ENCODE measurements at regions not wholly inside any gene's neighbourhood (a gene's known extent, or its start where the extent isn't known, plus 50 kb on each side); places are given as distances from the start of the nearest gene placed in this dataset.

DNA sequence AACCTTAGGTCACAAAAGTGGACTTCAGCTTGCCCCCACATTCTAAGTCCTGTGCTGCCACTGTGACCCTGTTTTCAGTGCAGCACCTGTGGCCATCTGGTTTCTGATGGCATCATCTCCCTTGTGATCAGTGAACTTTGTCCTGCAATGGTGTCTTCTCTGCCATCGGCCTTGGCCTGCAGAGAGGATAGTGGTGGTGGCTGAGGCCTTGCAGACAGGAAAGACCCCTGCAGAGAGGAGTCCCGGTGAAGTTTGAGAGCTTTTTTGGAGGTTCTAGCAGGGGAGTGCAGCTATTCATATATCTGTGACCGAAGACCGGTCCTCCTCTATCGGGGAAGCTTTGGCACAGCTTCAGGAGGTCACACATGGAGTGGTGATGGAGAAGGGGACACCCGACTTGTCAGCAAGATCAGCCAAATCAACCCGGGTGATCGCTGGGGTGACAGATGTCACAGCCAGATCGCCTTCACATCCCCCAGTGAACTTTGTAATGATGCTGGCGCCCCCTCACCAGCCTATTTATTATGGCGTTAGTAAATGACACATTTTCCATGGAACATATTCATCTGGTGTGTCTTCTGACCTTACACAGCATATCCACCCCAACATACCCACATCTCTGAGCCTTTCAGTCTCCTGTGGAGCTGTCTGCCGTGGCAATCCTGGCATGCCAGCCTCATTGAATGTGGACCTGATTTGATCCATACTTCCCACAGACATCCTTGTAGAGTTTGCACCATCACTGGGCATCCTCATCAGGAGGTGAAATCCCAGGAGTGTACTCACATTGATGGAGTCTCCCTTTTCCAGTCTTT, 136.1 kb downstream of the PAPOLA start:
- no peaks in the 10 kb centered on the region for H3K4me1 ChIP-seq (ENCODE audit: control insufficient read depth, insufficient read depth, low read length, poor library complexity, severe bottlenecking)
- no peak overlapping the region for H3K27ac ChIP-seq (ENCODE audit: low read depth, low read length, severe bottlenecking)
- H3K9me3 ChIP-seq (ENCODE audit: control insufficient read depth, low read length) = no peaks in the 10 kb centered on the region
- H3K36me3 ChIP-seq (ENCODE audit: control insufficient read depth, insufficient read depth, low read length) = no peaks in the 10 kb centered on the region
- WGBS, 2 experiments (ENCODE audit: insufficient coverage in 2 of 2) = 82 to 85% methylated on average over 9 to 10 of the region's 12 CpGs
- no peak overlapping the region for H3K4me3 ChIP-seq (ENCODE audit: extremely low read depth, insufficient read depth, low read length, poor library complexity, severe bottlenecking)

DNA sequence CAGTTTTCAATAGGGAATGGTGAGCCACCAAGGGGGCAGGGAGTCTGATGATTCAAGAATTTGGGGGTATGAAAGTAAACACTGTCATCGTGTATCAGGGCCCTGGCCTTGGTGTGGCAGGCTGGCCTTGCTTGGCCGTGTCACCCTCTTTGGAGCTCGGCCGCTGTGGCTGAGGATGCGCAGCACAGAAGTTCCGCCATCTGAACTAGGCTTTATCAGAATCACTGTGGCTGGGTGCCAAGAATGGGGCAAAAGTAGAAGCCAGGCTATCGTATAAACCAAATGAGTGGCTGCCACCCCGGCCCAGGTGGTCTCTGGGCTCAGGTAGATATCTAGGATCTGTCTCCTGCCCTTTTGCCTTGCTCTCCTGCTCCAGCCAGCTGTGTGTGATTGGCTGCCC, 137.4 kb downstream of the PAPOLA start:
- Histone ChIP-seq H3K4me1 (ENCODE audit: control insufficient read depth, insufficient read depth, low read length, poor library complexity, severe bottlenecking) (no peaks in the 10 kb centered on the region), H3K4me3 (ENCODE audit: extremely low read depth, insufficient read depth, low read length, poor library complexity, severe bottlenecking) (no peak overlapping the region), H3K36me3 (ENCODE audit: control insufficient read depth, insufficient read depth, low read length) (no peaks in the 10 kb centered on the region), H3K27ac (ENCODE audit: low read depth, low read length, severe bottlenecking) (no peak overlapping the region), H3K9me3 (ENCODE audit: control insufficient read depth, low read length) (no peaks in the 10 kb centered on the region)
- 94 to 97% methylated on average over 8 of the region's 8 CpGs for WGBS, 2 experiments (ENCODE audit: insufficient coverage in 2 of 2)

DNA sequence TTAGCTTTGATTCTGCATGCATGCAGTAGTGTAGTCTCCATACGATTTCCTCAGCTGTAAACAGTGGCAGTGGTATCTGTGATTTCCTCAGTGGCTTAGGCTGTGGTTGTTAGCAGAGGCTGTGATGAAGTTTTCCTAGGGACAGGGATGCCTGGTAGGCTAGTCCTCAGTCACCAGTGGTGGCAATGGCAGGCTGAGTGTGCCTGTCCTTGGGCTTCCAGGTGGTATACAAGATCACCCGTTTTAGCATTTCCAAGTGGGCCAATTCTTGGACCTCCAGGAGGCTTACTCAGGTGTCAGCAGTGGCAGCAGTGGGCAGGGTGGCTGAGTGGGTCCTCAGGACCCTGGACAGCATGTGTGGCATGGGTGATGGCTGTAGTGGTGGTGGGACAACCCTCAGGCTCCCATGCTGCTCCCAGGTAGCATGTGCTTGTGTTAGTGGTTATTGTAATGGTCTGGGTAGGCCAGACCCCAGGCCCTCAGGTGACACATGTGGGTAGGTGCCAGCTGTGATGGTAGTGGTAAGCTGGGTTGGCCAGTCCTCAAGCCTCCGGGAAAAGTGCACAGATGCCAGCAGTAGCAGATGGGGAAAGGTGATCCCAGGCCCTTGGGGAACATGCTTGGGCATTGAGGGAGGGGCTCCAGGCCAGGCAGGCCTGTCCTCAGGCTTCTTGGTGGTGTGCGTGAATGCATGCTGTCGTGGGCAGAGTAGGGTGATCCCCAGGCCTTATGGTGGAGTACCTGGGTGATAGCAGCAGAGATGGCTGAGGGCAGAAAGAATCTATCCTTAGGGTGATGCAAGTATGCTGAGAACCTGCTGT, 146.5 kb downstream of the PAPOLA start:
- no peaks in the 10 kb centered on the region for H3K36me3 ChIP-seq (ENCODE audit: control insufficient read depth, insufficient read depth, low read length)
- no peak overlapping the region for H3K27ac ChIP-seq (ENCODE audit: low read depth, low read length, severe bottlenecking)
- no peaks in the 10 kb centered on the region for H3K9me3 ChIP-seq (ENCODE audit: control insufficient read depth, low read length)
- H3K4me3 ChIP-seq (ENCODE audit: extremely low read depth, insufficient read depth, low read length, poor library complexity, severe bottlenecking) = no peak overlapping the region
- 87 to 92% methylated on average over 4 of the region's 5 CpGs for WGBS, 2 experiments (ENCODE audit: insufficient coverage in 2 of 2)
- H3K4me1 ChIP-seq (ENCODE audit: control insufficient read depth, insufficient read depth, low read length, poor library complexity, severe bottlenecking) = no peaks in the 10 kb centered on the region

DNA sequence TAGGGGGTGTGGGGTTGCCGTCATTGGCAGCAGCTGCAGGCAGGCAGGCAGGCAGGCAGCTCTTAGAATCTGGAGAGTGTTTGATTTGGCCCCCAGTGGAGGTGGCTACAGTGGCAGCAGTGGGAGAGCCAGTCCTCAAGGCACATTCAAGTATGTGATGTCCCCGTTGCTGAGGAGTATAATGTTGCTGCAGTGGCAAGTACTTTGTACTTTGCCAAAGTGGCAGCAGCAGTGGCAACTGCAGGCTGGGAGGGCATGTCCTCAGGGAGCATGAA, 147.1 kb downstream of the PAPOLA start:
- H3K9me3 ChIP-seq (ENCODE audit: control insufficient read depth, low read length) = no peaks in the 10 kb centered on the region
- 86 to 88% methylated on average over 2 of the region's 2 CpGs for WGBS, 2 experiments (ENCODE audit: insufficient coverage in 2 of 2)
- H3K4me1 ChIP-seq (ENCODE audit: control insufficient read depth, insufficient read depth, low read length, poor library complexity, severe bottlenecking) = no peaks in the 10 kb centered on the region
- H3K36me3 ChIP-seq (ENCODE audit: control insufficient read depth, insufficient read depth, low read length) = no peaks in the 10 kb centered on the region
- H3K4me3 ChIP-seq (ENCODE audit: extremely low read depth, insufficient read depth, low read length, poor library complexity, severe bottlenecking) = no peak overlapping the region
- H3K27ac ChIP-seq (ENCODE audit: low read depth, low read length, severe bottlenecking) = no peak overlapping the region

- H3K4me3 ChIP-seq (ENCODE audit: extremely low read depth, insufficient read depth, low read length, poor library complexity, severe bottlenecking) = no peak overlapping the region
- H3K36me3 ChIP-seq (ENCODE audit: control insufficient read depth, insufficient read depth, low read length) = no peaks in the 10 kb centered on the region
- no peak overlapping the region for H3K27ac ChIP-seq (ENCODE audit: low read depth, low read length, severe bottlenecking)
- H3K9me3 ChIP-seq (ENCODE audit: control insufficient read depth, low read length) = peaks cover 3% of the 10 kb centered on the region
- no peaks in the 10 kb centered on the region for H3K4me1 ChIP-seq (ENCODE audit: control insufficient read depth, insufficient read depth, low read length, poor library complexity, severe bottlenecking)
- 100% methylated on average over 2 of the region's 8 CpGs; no CpG with 5 or more reads in 1 of the 2 experiments for WGBS, 2 experiments (ENCODE audit: insufficient coverage in 2 of 2)
Observed at GRCh38 chr14:96653597-96653996, 143.6 kb upstream of the VRK1 start.

DNA sequence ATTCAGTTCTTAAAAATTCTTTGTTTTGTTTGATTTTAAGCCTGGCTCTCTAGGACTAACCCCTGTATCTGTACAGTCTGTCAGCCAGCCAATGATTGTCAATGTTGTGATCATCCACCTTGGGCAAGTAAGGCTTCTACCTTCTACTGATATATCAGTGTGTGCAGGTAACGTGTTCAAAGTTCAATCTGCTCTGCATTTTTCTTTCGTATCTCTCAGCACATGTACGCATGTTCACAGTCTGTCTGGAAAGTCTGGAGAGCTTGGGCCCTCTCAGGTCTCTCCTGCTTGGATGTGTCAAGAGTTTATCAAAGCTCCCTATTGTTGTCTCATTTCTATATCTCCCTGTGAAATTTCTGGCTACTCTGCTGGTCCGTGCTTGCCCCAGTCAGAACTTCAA, 138.6 kb upstream of the VRK1 start:
- no peak overlapping the region for H3K27ac ChIP-seq (ENCODE audit: low read depth, low read length, severe bottlenecking)
- 93 to 100% methylated on average over 2 to 4 of the region's 4 CpGs for WGBS, 2 experiments (ENCODE audit: insufficient coverage in 2 of 2)
- H3K9me3 ChIP-seq (ENCODE audit: control insufficient read depth, low read length) = peaks cover 3% of the 10 kb centered on the region
- H3K36me3 ChIP-seq (ENCODE audit: control insufficient read depth, insufficient read depth, low read length) = no peaks in the 10 kb centered on the region
- no peak overlapping the region for H3K4me3 ChIP-seq (ENCODE audit: extremely low read depth, insufficient read depth, low read length, poor library complexity, severe bottlenecking)
- no peaks in the 10 kb centered on the region for H3K4me1 ChIP-seq (ENCODE audit: control insufficient read depth, insufficient read depth, low read length, poor library complexity, severe bottlenecking)

DNA sequence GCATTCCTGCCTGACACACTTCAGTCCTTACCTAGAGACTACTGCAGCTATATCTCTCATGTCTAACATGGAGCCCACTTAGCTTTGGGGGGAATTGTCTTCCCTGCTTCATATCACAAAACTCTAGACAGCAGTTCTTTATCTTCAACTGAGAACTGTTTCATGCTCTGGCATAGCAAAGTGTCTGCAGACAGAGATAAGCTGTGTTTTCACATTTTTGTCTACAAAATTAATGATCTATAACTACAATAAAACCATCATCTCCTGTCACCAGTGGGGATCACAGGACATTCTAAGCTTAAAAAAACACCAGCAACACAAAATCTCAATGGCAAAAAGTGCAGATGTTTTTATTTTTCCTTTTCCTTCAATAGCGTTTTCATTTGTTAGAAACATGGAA, 137.1 kb upstream of the VRK1 start:
- no peaks in the 10 kb centered on the region for H3K36me3 ChIP-seq (ENCODE audit: control insufficient read depth, insufficient read depth, low read length)
- no CpG with 5 or more reads among the region's 1 CpG for WGBS, 2 experiments (ENCODE audit: insufficient coverage in 2 of 2)
- H3K27ac ChIP-seq (ENCODE audit: low read depth, low read length, severe bottlenecking) = no peak overlapping the region
- H3K4me1 ChIP-seq (ENCODE audit: control insufficient read depth, insufficient read depth, low read length, poor library complexity, severe bottlenecking) = no peaks in the 10 kb centered on the region
- peaks cover 3% of the 10 kb centered on the region for H3K9me3 ChIP-seq (ENCODE audit: control insufficient read depth, low read length)
- H3K4me3 ChIP-seq (ENCODE audit: extremely low read depth, insufficient read depth, low read length, poor library complexity, severe bottlenecking) = no peak overlapping the region

DNA sequence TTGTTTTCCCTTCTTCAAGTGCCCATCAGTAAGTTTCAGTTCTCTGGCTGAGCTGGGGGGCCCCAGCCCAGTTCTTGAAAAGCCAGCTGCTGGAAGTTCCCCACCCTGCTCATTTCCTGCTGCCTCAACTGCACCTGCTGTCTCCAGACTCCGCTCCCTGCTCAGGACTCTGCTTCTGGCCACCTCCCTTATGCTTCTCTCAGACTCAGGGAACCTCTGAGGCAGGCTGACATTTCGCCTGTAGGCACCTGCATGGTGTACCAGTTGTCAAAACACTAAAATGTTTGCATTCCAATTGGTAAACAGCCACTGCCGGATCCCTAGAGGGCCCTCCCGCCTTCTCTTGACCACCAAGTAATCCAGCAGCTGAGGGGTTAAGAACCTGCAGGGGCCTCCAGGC, 136.5 kb upstream of the VRK1 start:
- Histone ChIP-seq H3K9me3 (ENCODE audit: control insufficient read depth, low read length) (peaks cover 3% of the 10 kb centered on the region), H3K4me3 (ENCODE audit: extremely low read depth, insufficient read depth, low read length, poor library complexity, severe bottlenecking) (no peak overlapping the region), H3K36me3 (ENCODE audit: control insufficient read depth, insufficient read depth, low read length) (no peaks in the 10 kb centered on the region), H3K27ac (ENCODE audit: low read depth, low read length, severe bottlenecking) (no peak overlapping the region), H3K4me1 (ENCODE audit: control insufficient read depth, insufficient read depth, low read length, poor library complexity, severe bottlenecking) (no peaks in the 10 kb centered on the region)
- WGBS, 2 experiments (ENCODE audit: insufficient coverage in 2 of 2) = 62 to 68% methylated on average over 4 of the region's 4 CpGs

GRCh38 chr14:96661244-96661969, 135.8 kb upstream of the VRK1 start:
- peaks cover 3% of the 10 kb centered on the region for H3K9me3 ChIP-seq (ENCODE audit: control insufficient read depth, low read length)

GRCh38 chr14:96662116-96662970, 134.8 kb upstream of the VRK1 start:
- H3K27ac ChIP-seq (ENCODE audit: low read depth, low read length, severe bottlenecking) = no peak overlapping the region
- no peaks in the 10 kb centered on the region for H3K36me3 ChIP-seq (ENCODE audit: control insufficient read depth, insufficient read depth, low read length)
- no peaks in the 10 kb centered on the region for H3K9me3 ChIP-seq (ENCODE audit: control insufficient read depth, low read length)
- H3K4me1 ChIP-seq (ENCODE audit: control insufficient read depth, insufficient read depth, low read length, poor library complexity, severe bottlenecking) = no peaks in the 10 kb centered on the region
- WGBS, 2 experiments (ENCODE audit: insufficient coverage in 2 of 2) = 94 to 98% methylated on average over 13 to 15 of the region's 15 CpGs
- no peak overlapping the region for H3K4me3 ChIP-seq (ENCODE audit: extremely low read depth, insufficient read depth, low read length, poor library complexity, severe bottlenecking)

More at GRCh38 chr14:96661244-96661969, 135.8 kb upstream of the VRK1 start:
- no peak overlapping the region for H3K4me3 ChIP-seq (ENCODE audit: extremely low read depth, insufficient read depth, low read length, poor library complexity, severe bottlenecking)
- H3K36me3 ChIP-seq (ENCODE audit: control insufficient read depth, insufficient read depth, low read length) = no peaks in the 10 kb centered on the region
- H3K4me1 ChIP-seq (ENCODE audit: control insufficient read depth, insufficient read depth, low read length, poor library complexity, severe bottlenecking) = no peaks in the 10 kb centered on the region
- no peak overlapping the region for H3K27ac ChIP-seq (ENCODE audit: low read depth, low read length, severe bottlenecking)

All from mesodermal cell (in vitro differentiated cells).